ENCODE measurements at regions not wholly inside any gene's neighbourhood (a gene's known extent, or its start where the extent isn't known, plus 50 kb on each side); places are given as distances from the start of the nearest gene placed in this dataset.

DNA sequence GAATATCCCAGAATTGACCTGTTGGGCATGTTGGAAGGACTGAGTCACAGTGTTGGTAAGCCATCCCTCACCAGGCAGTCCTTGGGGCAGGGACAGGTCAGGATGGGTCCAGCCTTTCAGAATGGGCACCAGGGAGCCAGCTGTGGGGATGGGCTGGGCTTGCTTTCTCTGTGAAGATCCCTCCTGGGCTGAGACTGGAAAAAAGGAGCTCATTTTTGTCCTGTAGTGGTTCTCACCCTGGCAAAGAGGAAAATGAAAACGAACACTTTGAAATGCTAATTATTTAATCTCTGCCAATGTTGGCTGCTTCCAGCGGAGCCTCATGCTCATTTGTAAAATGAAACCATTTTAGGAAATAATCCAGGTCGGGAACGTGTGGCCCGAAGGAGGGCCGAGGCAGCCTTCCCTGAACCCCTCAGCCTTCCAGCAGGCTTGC, 237.5 kb upstream of the SALL1 start:
- no peak for DNase-seq (ENCODE audit: low spot score)

DNA sequence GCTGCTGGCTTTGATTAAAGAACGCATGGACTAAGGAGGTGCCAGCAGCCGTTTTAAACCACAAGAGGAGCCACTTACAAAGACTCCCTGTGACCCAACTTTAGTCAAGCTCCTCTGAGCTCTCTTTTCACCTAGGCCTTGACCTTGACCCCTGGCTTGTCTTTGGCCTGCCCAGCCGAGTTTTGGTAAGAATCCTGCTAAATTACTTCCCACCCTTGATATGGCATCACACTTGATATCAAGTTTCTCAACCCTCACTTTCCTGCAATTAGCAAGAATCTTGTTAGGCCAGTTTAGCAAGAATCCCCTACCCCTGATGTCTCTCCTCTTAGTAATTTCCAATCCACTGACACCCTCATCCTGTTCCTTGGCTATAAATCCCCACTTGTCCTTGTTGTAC, 232.8 kb upstream of the SALL1 start:
- DNase-seq (ENCODE audit: low spot score), result no peak

DNA sequence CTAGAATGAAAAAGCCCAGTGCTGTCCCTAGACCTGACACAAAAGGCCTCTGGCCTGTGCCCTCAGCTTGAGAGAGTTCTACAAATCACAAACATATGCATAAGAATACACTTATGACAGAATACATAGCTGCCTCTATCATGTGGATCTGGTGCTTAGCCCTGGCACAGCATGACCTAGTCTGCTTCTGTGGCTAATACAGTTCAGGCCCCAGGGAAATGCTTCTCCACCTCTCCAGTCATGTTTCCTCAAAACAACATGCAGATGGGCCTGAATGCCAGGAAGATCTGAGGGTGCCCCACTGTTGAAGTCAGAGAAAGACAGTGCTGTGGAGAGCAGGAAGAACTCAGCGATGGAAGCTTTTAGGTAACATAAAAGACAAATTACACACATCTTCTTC, 231.9 kb upstream of the SALL1 start:
- DNase-seq (ENCODE audit: low spot score), result no peak

DNA sequence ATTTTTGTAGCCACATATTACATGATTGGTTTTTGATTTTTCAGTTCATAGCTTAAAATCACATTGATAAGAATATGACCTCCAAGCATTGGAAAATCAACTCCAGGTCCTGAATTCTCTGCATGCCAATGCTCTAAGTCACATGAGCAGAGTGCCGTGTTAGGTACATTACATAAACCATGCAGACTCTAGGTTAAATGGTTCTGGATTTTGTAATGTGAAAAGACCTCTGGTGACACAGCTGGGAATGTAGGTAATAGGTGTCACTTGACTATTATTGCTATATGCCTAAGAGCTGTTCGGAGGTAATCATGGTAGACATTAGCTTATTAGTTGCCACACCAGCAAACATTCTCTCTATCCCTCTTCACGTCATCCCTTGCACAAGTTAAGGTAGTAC, 231.1 kb upstream of the SALL1 start:
- DNase-seq (ENCODE audit: low spot score), result no peak

DNA sequence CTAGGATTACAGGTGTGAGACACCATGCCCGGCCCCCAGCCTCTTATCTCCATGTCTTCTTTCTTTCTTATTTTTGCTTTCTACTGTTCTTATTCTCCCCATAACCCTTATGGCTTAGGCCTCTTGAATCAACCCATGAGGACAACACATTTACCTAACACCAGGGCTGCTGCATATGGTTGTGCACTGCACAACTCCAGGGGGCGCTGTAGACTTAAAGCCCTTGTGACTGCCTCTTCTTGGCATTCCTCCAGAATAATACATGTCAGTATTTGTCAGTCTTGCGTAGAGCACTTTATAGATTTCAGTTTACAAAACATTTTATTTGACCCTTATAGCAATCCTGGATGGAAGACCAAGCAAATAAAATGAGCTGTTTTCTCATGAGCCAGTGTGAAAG, 225.0 kb upstream of the SALL1 start:
- DNase-seq (ENCODE audit: low spot score), result no peak

DNA sequence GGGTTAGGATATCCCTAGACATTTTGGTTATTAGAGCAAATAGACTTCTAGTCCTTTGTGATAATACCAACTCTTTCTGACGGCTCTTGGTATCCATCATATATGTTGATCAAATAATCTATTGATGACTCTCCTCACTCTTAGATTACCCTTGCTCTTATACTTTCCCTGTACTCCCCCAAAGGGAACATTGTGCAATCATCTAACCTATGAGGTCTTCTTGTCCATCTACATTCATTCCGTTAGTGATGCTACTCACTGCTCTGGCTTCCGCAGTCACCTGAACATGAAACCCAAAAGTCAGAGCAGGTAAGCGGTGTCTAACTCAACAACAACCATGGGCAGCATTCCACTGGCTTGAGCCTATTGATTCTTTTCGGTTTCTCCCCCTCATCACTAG, 223.7 kb upstream of the SALL1 start:
- DNase-seq (ENCODE audit: low spot score), result no peak

DNA sequence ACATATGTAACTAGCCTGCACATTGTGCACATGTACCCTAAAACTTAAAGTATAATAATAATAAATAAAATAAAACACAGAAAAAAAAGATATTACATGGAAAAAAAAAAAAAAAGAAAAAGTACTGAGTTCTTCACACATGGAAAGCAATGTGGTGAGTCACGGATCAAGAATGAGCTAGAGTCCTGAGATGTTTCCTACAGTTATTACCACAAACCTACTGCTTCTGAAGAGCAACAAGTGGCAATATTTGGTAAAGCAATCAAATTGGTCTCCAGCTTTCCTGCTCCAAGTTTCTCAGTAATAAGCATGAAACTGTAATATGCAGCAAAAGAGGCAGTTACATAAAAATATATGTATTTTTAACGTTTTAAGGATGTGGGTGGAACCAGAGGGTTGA, 223.3 kb upstream of the SALL1 start:
- DNase-seq (ENCODE audit: low spot score), result no peak

DNA sequence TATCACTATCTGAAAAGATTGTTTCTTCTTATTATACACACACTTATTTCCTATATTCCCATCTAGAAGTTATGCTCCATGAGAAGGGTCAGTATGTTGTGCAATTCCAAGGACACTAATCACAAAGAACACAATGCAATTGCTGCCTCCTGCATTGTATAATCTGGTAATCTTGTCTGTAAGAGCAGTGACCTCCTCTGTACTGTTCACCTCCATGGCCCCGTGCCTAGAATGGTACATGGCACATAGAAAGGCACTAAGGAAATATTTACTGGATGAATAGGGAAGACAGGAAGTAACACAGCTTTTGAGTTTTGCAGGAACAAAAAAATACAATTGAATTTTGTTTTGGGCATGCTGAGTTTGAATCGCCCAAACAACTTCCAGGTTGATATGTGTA, 214.6 kb upstream of the SALL1 start:
- no peak for DNase-seq (ENCODE audit: low spot score)

DNA sequence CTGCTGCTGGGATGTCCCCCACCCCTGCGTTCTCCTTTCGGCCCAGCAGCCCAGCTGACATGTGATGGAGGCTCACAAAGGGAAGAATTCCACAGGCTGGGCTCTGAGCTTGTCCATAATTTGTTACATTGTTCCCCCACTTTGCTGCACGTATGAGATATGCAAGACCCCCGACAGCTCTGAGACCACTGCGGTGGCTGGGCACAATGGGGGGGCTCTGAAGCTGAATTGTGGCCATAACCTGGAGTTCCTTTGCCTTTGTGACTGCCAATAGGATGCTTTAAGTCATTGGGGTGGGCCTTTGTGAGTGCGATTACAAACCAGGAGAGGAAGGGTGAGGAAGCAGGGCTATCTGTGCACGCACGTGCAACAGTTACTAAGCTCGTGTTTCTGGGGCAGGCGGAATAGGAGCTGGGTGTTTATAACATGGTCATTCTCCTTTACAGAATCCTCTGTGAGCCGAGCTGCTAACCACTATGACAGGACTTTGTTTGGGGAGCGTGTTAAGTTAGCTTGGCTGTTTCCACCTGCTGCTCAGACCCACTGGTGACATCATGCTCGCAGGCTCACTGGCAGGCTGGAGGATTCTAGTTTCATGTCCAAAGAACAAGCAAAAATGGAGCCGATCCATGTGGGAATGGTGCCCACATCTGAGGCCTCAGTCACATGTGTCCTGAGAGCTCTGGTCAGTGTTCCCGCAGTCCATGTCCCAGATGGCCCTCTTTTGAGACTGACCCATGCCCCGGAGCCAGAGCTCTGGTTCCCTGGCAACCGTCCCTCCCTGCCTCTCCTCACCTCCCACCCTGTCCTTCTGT, 208.3 kb upstream of the SALL1 start:
- no peak for DNase-seq (ENCODE audit: low spot score)

DNA sequence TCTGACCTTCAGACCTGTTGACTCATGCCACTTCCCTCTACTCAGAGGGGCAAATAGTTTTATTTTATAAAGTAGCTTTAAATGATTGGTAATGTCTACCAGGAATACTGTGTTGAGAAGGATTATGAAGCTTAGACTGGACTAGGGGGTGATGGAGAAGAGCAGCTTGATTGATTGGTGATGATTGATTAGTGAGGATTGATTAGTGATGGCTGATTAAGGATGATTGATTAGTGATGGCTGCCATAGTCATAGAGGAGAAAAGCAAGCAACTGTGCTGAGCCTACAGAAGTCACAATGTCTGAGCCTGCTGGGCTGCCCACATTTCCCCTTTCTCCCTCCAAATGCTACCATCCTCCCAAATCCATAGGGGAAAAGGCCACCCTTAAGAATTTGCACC, 206.8 kb upstream of the SALL1 start:
- no peak for DNase-seq (ENCODE audit: low spot score)

DNA sequence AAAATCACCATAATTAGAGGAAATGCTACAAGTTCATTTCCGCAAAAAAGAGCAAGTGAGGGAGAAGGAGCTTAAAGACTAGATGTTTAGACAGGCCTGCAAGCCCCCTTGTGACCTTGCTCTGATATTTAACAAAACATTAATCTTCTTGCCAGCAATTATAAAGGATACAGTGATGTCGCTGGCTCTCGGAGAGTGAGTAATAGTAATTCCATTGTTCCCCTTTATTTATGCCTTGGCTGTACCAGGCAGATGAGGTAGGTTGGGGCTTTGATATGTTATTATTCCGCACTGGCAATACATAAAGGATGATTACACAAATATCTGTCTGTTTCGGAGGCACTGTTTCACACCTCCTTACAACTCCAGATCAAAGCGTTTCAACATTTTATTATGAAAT, 204.8 kb upstream of the SALL1 start:
- no peak for DNase-seq (ENCODE audit: low spot score)

DNA sequence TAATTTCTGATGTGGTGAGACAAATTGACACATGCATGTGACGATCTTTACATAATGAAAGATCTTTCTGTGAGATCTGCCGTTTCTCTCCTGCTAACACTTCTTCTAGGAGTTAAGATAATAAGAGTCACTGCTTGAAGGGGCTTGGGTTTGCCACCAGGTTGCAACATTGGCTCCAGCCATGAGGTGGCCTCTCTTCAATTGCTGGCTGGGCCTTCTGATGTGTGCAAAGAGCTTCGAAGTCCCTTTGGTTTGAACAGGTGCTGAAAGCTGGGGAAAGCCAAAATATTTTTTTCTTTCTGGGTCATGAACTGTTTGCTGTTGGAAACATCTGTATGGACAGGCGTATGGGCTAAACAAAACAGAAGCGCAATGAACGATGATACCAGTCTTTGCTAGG, 204.1 kb upstream of the SALL1 start:
- DNase-seq (ENCODE audit: low spot score), result no peak

DNA sequence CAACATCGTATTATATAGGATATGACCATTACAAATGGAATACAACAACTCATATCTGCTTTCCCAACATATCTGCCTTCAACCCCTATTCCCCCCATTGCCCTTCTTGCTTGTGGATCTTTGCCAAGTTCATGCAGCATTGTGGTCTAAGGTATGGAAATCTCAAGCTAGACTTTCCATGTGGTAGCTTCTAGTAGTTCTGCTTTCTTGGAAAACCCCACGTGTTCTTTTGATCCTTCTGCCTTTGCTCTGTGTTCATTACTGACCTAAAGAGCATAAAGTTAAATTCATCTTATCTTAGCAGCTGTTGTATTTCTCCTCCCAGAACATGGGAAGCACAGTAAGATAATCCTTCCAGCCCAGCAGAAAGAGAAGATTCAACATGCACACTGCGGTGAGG, 202.0 kb upstream of the SALL1 start:
- no peak for DNase-seq (ENCODE audit: low spot score)

DNA sequence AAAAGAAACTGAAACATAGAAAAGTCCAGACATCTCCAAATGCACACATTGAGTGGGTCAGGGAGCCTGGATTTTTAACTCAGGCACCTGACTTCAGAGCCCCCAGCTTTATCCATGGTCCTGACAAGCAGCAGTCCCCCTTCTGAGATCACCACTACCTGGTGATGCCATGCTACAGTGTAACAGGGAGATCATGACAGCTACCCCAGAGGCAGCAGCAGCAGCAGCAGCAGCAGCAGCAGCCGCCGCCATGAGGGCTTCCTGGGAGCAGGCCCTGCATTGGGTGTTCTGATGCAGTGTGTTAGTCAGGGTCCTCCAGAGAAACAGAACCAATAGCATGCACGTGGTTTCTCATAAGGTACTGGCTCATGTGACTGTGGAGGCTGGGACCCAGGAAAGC, 198.6 kb upstream of the SALL1 start:
- DNase-seq (ENCODE audit: low spot score), result no peak

DNA sequence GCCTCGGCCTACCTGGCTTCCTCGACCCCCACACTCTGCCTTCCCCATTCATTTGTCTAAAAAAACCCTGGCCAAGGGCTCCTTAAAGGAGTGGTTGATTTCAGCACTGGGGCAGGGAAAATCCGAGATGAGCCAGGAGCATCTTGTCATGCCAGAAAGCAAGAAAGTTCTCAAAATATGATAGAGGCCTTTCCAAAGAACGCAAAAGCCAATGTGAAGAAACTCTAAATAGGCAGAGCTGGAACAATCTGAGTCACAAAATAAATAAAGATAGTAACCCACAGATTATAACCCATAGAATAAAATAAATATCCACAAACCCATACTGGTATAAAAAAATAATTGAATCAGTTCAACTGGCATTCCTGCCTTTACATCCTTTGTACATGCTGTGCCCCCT, 192.3 kb upstream of the SALL1 start:
- no peak for DNase-seq (ENCODE audit: low spot score)

DNA sequence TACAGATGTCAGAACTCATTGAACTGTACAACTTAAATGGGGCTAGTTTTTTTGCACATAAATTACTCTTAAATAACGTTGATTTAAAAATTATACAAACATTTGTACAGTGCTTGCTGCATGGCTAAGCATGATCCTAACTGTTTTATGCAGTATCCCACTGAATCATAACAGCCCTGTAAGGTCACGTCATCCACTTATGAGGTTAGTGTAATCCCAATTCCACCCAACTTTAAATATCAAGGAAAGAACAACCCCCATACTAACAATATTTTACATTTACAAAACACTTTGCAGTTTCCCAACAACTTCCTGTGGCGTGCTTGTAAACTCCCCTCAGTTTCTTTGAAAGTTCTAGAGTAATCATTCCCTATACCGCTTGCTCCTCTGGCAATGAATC, 190.1 kb upstream of the SALL1 start:
- DNase-seq (ENCODE audit: low spot score), result no peak

DNA sequence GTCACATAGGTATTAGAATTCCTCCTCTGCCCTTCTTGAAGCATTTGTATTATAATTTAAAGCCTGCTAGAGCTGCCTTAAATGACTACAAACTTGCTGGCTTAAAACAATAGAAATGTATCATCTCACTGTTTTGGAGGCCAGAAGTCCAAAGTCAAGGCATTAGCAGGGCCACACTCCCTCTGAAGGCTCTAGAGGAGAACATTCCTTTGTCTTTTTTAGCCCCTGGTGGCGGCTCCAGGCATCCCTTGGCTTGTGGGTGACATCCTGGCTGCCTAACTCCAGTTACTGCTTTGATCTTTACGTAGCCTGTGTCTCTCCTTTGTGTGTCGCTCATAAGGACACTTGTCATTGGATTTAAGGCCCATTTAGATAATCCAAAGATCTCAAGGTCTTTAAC, 186.6 kb upstream of the SALL1 start:
- DNase-seq (ENCODE audit: low spot score), result no peak

DNA sequence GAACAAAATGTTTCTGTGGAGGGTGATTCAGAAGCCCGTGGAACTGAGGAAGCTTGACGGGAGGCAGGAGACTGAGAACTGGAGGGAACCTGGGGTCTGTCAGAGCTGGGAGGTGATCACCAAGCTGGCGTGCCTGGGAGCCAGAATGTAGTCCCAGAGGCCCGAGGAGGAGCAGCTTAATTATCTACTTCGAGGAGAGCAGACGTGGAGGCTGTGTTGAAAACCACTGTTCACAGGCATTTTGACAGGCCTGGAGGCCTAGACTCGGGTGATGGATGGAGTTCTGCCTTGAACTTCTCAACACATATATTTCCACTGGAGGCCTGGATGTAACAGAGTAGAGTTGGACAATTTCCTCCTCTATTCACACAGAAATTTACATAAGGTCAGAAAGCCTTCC, 177.7 kb upstream of the SALL1 start:
- no peak for DNase-seq (ENCODE audit: low spot score)

DNA sequence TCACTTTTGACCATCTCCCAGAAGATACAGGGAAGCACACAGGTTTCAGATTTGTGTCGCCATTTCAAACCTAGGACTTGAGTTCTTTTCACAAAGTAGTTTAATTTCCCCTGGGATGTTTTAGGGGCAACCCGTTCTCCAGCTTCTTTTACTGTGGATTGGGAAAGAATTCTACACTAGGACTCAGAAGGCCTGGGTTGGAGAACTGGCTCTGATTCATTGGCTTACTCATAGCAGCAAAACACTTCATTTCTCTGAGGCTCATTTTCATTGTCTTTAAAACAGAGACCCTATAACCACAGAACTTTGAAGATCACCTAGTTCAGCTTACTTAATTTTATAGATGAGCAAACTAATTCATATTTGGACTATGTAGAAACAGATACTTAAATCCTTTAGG, 175.9 kb upstream of the SALL1 start:
- DNase-seq (ENCODE audit: low spot score), result no peak

DNA sequence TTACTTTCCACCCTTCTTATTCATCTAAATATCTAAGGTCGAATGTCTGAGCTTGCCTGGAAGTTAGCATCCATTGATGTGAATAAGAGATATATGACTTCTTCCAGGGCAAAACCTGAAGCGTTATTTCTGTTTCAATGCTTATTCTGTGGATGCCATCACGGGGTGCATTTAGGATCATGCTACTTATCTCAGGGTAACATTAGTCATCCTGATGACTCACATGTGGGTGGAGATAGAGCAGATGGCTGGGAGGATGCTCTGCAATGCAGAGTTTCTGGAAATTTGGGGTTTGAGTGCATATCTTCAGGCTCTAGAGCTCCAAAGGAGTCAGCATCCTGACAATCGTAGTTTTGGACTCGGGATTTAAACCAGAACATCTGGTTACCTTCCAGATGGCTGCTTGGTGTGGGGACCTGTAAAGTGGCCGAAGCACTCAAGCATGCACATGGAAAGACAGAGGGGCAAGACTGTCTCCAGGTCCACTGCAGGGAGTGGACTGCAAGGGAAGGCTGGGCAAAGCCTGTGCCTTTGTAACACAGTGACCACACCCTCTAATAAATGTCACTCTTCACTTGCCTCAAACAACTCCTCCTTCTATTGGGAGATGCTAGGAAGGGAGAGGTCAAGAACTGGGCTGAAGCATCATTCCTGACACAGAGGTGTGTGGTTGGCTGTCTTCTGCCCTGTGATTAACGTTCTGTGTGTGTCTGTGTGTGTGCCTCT, 175.2 kb upstream of the SALL1 start:
- no peak for DNase-seq (ENCODE audit: low spot score)

DNA sequence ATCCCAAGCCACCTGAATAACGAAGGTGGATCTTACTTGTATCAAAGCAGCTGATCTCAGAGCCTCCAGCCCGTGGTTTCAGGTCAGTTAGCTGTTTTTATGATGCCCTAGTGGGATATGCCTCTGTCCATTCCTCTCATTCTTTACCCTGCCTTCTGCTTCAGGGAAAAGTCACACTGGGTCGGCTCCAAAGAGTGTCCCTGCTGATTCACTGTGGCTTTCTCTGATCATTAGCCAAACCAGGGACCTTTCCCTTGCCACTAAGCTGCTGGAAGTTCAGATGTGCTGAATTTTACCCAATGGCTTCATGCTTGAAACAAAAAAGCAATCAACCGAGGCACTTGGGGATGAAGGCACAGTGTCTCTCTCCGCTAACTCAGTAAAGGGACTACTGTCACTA, 170.2 kb upstream of the SALL1 start:
- DNase-seq (ENCODE audit: low spot score), result no peak

DNA sequence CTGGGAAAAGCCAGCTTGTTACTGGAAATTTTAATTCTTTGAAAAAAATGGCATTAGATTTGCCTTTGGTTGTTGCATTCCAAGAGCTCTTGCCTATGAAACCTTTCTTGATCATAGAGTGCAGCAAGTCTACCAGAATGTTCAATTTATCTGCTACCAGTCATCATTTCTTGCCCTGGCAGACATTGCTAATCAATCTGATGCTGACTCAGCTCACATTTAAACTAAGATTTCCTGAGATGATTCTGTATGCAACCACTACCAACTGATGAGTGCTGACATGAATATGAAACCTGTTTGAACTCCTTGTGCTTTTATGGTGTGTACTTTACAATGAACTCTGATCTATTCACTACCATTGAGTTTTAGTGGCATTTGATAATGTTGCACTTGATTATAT, 166.5 kb upstream of the SALL1 start:
- no peak for DNase-seq (ENCODE audit: low spot score)

DNA sequence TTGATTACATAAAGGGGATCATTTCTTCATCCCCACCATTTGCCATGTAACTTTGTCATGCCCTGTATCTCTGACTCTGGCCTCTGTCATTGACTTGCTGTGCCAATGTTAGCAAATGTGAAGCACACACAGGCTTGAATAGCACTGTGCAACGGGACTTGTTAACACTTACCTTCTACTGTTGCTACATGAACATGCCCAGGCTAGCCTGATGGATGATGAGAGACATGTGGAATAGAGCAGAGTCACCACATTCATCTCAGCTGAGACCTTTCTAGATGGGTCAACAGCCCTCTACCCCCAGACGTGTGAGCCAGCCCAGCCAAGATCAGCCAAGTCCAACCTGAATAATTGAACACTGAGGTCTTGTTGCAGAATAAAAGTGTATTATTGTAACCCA, 162.1 kb upstream of the SALL1 start:
- no peak for DNase-seq (ENCODE audit: low spot score)

Data from HuH-7.5 (cell line).